GM21515 (cell line): ENCODE measurements at regions not wholly inside any gene's neighbourhood (a gene's known extent, or its start where the extent isn't known, plus 50 kb on each side); places are given as distances from the start of the nearest gene placed in this dataset.

Source experiments
- ATAC-seq: cut with Tn5 transposase; IDR thresholded peaks from one replicate; pipeline ENCODE4 v1.9.1; 2021; ENCODE audit not compliant: unreplicated experiment

GRCh38 chr6:14652536-14652935 is 535.0 kb downstream of the CD83 start:
- ATAC-seq: no peak

- ATAC-seq: no peak
Observed at GRCh38 chr6:14655201-14656061, 537.9 kb downstream of the CD83 start.

DNA sequence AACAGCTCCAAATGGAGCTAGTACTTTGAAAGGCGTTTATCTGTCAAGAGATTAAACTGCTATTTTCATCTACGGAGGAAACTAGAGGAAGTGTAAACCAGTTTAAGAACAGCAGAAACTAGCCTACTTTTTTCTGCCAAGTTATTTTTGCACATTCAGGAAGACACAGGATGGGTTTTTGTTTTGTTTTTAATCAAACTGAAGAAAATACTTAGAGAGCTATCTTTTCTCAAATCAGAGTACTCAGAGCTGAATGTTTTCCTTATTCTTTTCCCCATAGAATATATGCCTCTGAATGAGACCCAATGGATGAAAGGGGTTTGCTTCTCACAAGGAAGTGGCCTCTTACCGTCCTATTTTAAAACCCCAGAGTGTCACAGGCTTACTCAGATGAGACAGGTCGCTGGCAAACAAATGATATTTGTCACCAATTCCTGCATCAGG is 538.5 kb downstream of the CD83 start:
- ATAC-seq: no peak

DNA sequence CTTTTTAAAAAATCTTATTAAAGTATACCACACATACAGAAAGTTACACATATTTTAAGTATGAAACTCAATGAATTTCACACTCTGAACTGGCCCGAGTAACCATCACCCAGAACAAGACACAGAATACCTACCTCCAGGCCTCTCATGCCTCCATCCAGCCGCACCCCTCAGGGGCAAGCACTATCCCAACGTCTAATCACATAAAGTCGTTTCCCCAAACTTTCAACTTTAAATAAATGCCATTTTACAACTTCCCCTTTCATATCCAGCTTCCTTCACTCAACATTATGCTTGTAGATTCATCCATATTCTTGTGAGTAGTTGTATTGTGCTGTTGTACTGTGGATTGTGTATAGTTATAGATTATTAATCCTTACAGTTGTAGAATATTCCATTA is 539.1 kb downstream of the CD83 start:
- no peak for ATAC-seq

DNA sequence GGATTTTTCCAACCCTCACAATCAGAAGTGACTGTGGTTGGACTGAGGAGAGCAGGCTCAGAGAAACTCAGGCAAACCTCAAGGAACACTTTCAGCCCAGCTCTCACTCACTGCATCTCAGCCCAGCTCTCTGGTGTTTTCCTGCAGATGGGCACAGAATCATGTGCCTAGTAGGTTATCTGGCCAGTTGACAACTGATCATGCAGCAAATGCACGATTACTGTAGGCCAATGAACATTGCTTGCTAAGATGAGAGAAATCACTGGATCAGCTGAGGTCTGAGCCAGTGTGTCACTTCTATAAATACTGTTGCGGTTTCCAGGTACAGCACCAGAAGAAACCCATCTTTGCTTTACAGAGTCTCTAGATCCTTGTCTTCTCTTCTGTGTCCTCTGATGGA is 540.5 kb downstream of the CD83 start:
- ATAC-seq: no peak

- ATAC-seq: no peak
Observed at GRCh38 chr6:14658886-14659561, 541.5 kb downstream of the CD83 start.

DNA sequence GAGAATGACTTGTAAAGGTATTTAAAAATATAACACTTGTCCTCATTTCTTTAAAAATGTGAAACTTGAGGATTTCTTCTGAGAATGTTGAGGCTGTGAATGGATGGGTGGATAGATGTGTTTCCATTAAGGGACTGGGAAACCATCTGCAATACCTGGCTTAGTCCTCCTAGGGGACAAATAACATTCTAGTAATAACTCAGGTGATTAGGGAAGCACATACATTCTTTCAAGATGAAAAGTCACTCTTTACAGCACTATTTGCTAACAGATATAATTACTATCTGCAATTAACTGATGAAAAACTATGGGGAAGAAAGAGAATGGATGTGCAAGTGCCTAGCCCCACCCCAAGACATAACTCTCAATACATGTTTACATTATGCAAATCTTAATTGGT is 542.3 kb downstream of the CD83 start:
- ATAC-seq: no peak

- ATAC-seq: peak; percentile 52
Observed at GRCh38 chr6:14660806-14661579, 543.4 kb downstream of the CD83 start.

DNA sequence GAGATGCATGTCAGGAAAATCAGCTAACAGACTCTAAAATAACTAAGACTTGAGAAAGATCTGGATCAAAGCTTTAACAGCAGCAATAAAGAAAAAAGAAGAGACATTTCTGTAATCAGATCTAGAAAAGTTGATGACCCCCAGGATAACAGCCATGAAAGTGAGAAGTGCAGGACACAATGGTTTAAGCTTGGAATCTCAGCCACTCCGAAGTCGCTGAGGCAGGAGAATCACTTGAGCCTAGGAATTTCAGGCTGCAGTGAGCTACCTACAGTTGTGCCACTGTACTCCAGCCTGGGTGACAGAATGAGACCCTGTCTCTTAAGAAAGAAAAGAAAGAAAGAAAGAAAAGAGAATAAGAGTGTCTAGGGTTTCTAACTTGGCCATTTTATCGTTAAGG is 544.1 kb downstream of the CD83 start:
- ATAC-seq: no peak

DNA sequence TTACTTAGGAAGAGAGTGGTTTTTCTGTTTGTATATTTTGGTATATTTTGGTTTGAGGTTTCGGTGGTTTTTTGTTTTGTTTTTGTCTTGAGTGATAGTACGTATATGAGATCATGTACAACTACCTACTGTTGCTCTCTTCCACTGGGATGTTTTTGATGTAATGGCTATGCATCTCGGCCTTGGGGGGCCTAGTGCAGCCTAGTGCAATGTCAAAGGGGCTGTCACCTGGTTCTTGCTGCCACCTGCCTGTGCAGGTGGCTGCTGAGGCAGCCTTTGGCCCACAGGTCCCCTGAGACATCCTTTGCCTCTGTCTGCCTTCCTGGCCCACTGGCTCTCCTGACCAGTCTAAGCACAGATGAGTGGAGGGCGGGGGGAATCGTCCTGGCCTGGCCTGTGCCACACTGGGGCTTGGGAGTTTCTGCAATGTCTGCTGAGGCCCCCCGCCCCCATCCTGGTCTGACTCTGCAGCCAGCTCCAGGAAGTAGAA is 546.6 kb downstream of the CD83 start:
- peak; percentile 66 for ATAC-seq

GRCh38 chr6:14664621-14665315 is 547.2 kb downstream of the CD83 start:
- no peak for ATAC-seq

- ATAC-seq: no peak
Observed at GRCh38 chr6:14665827-14666724, 548.5 kb downstream of the CD83 start.

- ATAC-seq: no peak
Observed at GRCh38 chr6:14670806-14671205, 553.2 kb downstream of the CD83 start.

DNA sequence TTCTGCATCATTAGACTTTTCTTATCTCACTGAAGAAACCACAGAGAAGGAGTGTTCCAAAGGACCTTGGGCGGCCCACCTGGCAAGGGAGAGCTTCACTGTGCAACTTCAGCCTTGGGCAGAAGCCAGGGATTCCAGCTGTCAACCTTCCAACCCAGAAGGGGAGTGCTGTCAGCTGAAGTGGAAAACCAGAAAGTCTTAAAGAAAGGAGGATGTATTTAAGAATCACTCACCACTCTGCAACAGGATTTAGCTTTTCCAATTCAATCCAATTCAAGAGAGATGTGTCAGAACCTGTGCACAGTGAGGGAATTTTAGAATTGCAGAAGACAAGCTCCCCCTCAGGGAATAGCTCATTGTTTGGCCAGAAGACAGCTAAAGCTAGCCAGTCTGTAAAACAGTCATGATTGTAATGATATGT is 553.7 kb downstream of the CD83 start:
- no peak for ATAC-seq

GRCh38 chr6:14671937-14672336 is 554.4 kb downstream of the CD83 start:
- no peak for ATAC-seq

DNA sequence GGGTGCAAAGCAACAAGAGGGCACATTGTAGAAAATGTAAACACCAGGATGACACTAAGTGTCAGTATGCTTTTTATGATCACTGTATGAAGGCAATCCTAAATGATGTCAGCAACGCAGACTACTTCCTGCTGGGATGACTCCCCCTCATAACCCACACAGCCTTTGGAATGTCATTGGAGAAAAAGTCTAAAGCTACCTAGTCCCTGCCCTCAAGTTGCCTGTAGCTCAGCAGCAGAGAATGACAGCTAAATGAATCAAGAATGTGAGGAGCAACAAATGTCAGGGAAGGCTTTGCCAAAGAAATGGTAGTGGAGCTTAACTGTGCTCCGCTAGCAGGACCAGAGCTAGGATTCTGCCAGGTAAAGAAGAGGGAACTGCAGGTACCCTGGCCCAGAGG is 555.6 kb downstream of the CD83 start:
- no peak for ATAC-seq

DNA sequence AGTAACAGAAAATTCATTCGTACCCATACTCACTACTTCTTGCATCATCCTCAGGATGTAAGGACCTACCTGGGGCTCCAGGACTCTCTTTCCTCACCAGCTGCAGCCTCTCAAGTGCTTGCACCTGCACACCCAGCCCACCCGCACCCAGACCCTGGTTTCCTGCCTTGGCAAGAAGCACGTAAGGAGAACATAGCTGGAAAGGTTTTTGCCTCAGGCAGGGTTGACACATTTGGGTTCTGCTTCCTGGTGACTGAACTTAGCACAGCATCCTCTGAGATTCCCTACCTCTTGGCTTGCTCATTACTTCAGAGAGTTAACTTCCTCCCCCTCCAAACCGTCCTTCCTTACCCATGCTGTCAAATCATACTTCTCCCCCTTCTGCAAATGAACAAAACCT is 556.9 kb downstream of the CD83 start:
- ATAC-seq: no peak

- ATAC-seq: no peak
Observed at GRCh38 chr6:14674867-14675648, 557.5 kb downstream of the CD83 start.

DNA sequence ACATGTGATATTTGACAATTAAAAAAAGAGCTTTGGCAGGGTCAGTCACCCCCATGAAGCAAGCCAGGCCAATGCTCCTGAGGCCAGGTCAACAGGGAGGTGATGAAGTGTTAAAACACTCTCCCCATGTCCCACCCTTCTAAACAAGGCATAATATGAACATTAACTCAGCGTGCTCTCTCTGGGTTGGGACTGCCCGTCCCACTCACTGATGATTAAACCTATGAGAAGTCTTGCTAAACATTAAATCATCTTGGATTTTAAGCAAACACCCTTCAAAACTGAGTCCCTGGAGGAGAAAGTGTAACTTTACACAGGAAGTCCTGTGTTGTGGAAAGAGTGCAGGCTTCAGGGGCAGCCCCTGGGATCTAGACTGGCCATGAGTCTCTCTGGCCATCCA is 558.5 kb downstream of the CD83 start:
- no peak for ATAC-seq
